Esophagus muscularis mucosa (tissue), 4 donors: ENCODE measurements at regions not wholly inside any gene's neighbourhood (a gene's known extent, or its start where the extent isn't known, plus 50 kb on each side); places are given as distances from the start of the nearest gene placed in this dataset.

ENCODE experiments used
- DNase-seq: peaks from one replicate; pipeline ENCODE4 v3.0.0-alpha.2; 2017; ENCODE audit errors: extremely low spot score
- H3K27ac ChIP-seq, 4 donors: fragments of 200-600 bp; sonication (generic); replicated peaks in 1 of 4; 1 replicate in 3 of 4; 2 replicates in 1 of 4; pipeline ENCODE4 v1.5.1; 2016 to 2019; ENCODE audit warnings: mild to moderate bottlenecking in 1 of 4
- H3K27me3 ChIP-seq, 4 donors: fragments of 200-600 bp; sonication (generic); one replicate each; pipeline versions ENCODE4 v1.5.1 to v1.6.0; 2016 to 2019
- H3K36me3 ChIP-seq, 4 donors: fragments of 200-600 bp; sonication (generic); one replicate each; pipeline ENCODE4 v1.5.1; 2016 to 2019
- H3K4me1 ChIP-seq, 4 donors: fragments of 200-600 bp; sonication (generic); one replicate each; pipeline ENCODE4 v1.5.1; 2016 to 2019
- H3K4me3 ChIP-seq, 4 donors: fragments of 200-600 bp; sonication (generic); 1 replicate in 2 of 4; 2 replicates in 2 of 4; pipeline ENCODE4 v1.5.1; 2016 to 2019; ENCODE audit warnings: mild to moderate bottlenecking in 4 of 4, moderate library complexity in 1 of 4
- H3K9me3 ChIP-seq, 4 donors: fragments of 200-600 bp; sonication (generic); 1 replicate in 3 of 4; 2 replicates in 1 of 4; pipeline ENCODE4 v1.5.1; 2016 to 2019
- CTCF ChIP-seq, 3 experiments: fragments of 200-600 bp in 2 of 3; fragments of 450-650 bp in 1 of 3; sonication (generic) in 2 of 3; IDR thresholded peaks; one replicate each; pipeline ENCODE4 v1.5.1; 2017 to 2019; ENCODE audit warnings: antibody characterized with exemption in 3 of 3, mild to moderate bottlenecking in 2 of 3, moderate library complexity in 1 of 3
- EP300 ChIP-seq: sonication (generic); formaldehyde crosslinking; IDR thresholded peaks from one replicate; pipeline ENCODE4 v1.6.1; 2017; ENCODE audit warnings: antibody characterized with exemption
- POLR2A ChIP-seq: fragments of 450-650 bp; IDR thresholded peaks from one replicate; pipeline ENCODE4 v1.6.1; 2017; ENCODE audit warnings: antibody characterized with exemption, moderate library complexity, mild to moderate bottlenecking, low read depth
- POLR2AphosphoS5 ChIP-seq, 2 donors: sonication (generic); formaldehyde crosslinking; IDR thresholded peaks; one replicate each; pipeline ENCODE4 v1.6.1; 2017; ENCODE audit warnings: antibody characterized with exemption in 2 of 2
- WGBS: methylation state at CpG from one replicate; pipeline ENCODE4 v1.1.5; 2018; 5-methylcytosine and 5-hydroxymethylcytosine counted together
- intact Hi-C: fragments of 100-400 bp; cut with DNase I; formaldehyde crosslinking; loops from one replicate; pipeline ENCODE4 v1.15.1; 2023

DNA sequence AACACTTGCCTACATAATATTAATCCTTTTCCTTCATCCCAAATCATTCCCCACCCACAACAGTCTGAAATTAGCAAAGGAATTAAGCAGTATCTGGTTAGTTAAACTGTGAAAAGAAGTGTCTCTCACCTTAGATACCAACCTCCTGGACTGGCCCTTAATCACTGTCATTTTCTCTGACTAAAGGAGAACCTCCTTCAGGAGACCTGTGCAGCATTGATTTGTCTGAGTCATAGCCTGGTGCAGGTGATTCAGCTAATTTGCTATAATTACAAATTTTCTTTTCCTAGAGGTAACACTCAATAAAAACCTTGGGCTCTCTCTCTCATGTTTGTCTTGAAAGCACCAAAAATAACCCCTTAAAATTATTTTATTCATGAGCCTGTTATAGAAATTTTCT is 279.8 kb upstream of the SEMA6D start:
- Histone ChIP-seq H3K4me1 (peaks cover 0 to 34% (median 23%) of the 10 kb centered on the region in 4 donors), H3K9me3 (no peaks in the 10 kb centered on the region), H3K27me3 (no peaks in the 10 kb centered on the region), H3K4me3 (no peak overlapping the region), H3K36me3 (no peaks in the 10 kb centered on the region), H3K27ac (no peak overlapping the region)
- DNase-seq = no peak
- intact Hi-C loops = no loop called here
- TF ChIP-seq POLR2A (no peak), CTCF (IDR thresholded peaks at IDR 0.05) (no peak), EP300 (no peak)

DNA sequence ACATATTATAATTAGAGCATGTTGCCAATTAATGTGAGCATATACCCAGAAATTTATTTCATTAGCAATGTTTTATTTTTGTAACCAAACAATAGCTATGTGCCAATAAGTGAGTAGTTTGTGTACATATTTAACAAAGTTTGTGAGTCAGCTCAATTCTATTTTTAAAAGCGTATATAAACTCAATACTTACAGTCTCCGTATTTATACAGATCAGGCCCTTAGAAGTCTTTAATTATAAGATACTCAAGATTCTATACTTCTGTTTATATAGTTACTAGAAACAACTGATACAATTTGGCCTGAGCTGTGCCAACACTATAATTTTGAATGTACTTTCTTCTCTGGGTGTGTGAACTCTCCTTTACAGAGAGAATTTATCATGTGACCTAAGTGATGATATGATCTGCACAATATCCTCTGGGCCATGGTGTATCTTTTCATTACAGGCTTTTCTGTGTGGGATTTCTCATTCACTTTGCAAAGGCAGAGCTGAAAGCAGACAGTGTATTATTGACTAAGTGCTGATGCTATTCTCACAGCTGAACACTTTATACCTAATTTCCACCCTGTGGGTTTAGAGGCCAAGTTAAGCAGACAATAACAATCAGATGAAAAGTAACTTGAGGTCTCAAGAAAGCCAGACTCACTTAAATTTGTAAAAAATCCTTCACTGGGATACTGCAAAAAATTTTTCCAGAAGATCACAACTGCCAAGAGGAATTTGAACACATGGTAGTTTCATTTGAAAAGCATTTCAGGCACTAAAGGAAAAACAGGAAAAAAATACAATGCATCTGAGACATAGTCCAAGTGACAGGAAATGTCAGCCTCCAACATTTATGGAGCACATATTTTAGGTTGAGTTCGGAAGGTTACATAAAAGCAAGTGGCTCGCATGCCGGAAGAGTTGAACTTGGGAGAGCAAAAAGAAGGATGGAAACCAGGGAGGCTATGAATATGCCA is 277.9 kb upstream of the SEMA6D start:
- Histone ChIP-seq H3K9me3 (no peaks in the 10 kb centered on the region), H3K36me3 (no peaks in the 10 kb centered on the region), H3K4me3 (no peak overlapping the region), H3K4me1 (peaks cover 0 to 34% (median 23%) of the 10 kb centered on the region in 4 donors), H3K27ac (peak overlapping the region in 3 of 4 donors; percentile 22 to 65 (median 49)), H3K27me3 (no peaks in the 10 kb centered on the region)
- intact Hi-C loops = no loop called here
- whole genome bisulfite sequencing = 29% methylated on average over 5 of the region's 5 CpGs
- DNase-seq = no peak
- TF ChIP-seq EP300 = no peak
- no peak for TF ChIP-seq POLR2A
- TF ChIP-seq CTCF (IDR thresholded peaks at IDR 0.05) = no peak
- no peak for TF ChIP-seq POLR2AphosphoS5 (IDR thresholded peaks at IDR 0.05)

DNA sequence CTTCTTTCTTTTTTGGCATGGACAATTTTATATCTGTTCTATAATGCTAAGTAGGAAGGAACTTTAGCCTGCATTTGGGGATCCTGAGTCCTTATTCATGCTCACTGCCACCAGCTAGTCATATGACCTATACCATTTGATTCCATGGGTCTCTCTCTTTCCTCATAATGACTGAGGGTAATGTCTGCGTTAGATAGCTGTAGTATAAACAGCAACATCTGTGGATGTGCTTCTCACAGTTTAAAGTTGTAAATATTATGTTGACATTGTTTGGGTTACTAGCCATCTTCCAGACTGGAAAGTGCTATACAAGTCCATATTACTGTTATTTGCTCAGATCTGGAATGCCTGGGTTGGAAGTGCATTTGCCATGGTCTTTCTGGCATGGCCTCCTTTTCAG is 274.9 kb upstream of the SEMA6D start:
- intact Hi-C loops = no loop called here
- no peak for DNase-seq
- Histone ChIP-seq H3K27me3 (no peaks in the 10 kb centered on the region), H3K36me3 (no peaks in the 10 kb centered on the region), H3K4me1 (peaks cover 0 to 34% (median 23%) of the 10 kb centered on the region in 4 donors), H3K4me3 (no peak overlapping the region), H3K9me3 (no peaks in the 10 kb centered on the region), H3K27ac (no peak overlapping the region)
- WGBS = 100% methylated on average over 1 of the region's 1 CpG
- TF ChIP-seq POLR2A = no peak
- no peak for TF ChIP-seq EP300
- no peak for TF ChIP-seq POLR2AphosphoS5 (IDR thresholded peaks at IDR 0.05)
- no peak for TF ChIP-seq CTCF (IDR thresholded peaks at IDR 0.05)

- no peaks in the 10 kb centered on the region for H3K36me3 ChIP-seq
- H3K9me3 ChIP-seq = no peaks in the 10 kb centered on the region
- H3K4me1 ChIP-seq = peaks cover 0 to 30% (median 22%) of the 10 kb centered on the region in 4 donors
- no peak overlapping the region for H3K4me3 ChIP-seq
- DNase-seq = no peak
- WGBS = 91% methylated on average over 2 of the region's 2 CpGs
- TF ChIP-seq POLR2A (no peak), POLR2AphosphoS5 (IDR thresholded peaks at IDR 0.05) (no peak), CTCF (IDR thresholded peaks at IDR 0.05) (no peak), EP300 (no peak)
- intact Hi-C loops = no loop called here
- no peaks in the 10 kb centered on the region for H3K27me3 ChIP-seq
- H3K27ac ChIP-seq = no peak overlapping the region
Observed at GRCh38 chr15:47443839-47444238, 273.5 kb upstream of the SEMA6D start.
